ENCODE measurements at regions not wholly inside any gene's neighbourhood (a gene's known extent, or its start where the extent isn't known, plus 50 kb on each side); places are given as distances from the start of the nearest gene placed in this dataset.

- Histone ChIP-seq H3K79me2 (ENCODE audit: insufficient read depth, low read length) (no peaks in the 10 kb centered on the region), H3K27me3 (ENCODE audit: insufficient read depth, low read length) (no peaks in the 10 kb centered on the region), H3K4me1 (ENCODE audit: control insufficient read depth in 1 of 2, insufficient read depth in 2 of 2, low read length in 2 of 2) (no peaks in the 10 kb centered on the region), H3K36me3 (ENCODE audit: control insufficient read depth in 1 of 2, insufficient read depth in 2 of 2, low read length in 2 of 2) (no peaks in the 10 kb centered on the region), H3K9me3 (ENCODE audit: control insufficient read depth in 1 of 2, insufficient read depth in 1 of 2, low read depth in 1 of 2, low read length in 2 of 2) (no peaks in the 10 kb centered on the region), H3K4me2 (ENCODE audit: low read length) (no peak overlapping the region), H2AFZ (ENCODE audit: low read depth, low read length, poor library complexity, severe bottlenecking) (no peak overlapping the region), H4K20me1 (ENCODE audit: insufficient read depth) (no peaks in the 10 kb centered on the region), H3K9me2 (ENCODE audit: insufficient read depth) (no peaks in the 10 kb centered on the region), H3K27ac (ENCODE audit: low read depth, low read length) (no peak overlapping the region), H3K4me3 (replicated peaks in 1 of 2; ENCODE audit: low read depth in 1 of 2, low read length in 2 of 2) (no peak overlapping the region), H3K9ac (ENCODE audit: low read length) (no peak overlapping the region)
- intact Hi-C loops (cut with micrococcal nuclease) = no loop called here
- no peak for ATAC-seq
- ChIA-PET CTCF (no interaction called here), RAD21 (ENCODE audit: low non-redundant PET in 1 of 2, low total read pairs in 2 of 2, uncharacterized antibody in 2 of 2, unreplicated experiment in 2 of 2) (no interaction called here), POLR2A (no interaction called here)
- TF ChIP-seq SRF (IDR thresholded peaks at IDR 0.05; ENCODE audit: low read depth) = no peak
- TF ChIP-seq MAX (IDR thresholded peaks at IDR 0.05) = no peak
- no peak for TF ChIP-seq RAD21 (IDR thresholded peaks at IDR 0.05; ENCODE audit: low read depth)
- TF ChIP-seq CBX3 (IDR thresholded peaks at IDR 0.05; ENCODE audit: low read depth) = no peak
- no peak for TF ChIP-seq EZH2 (IDR thresholded peaks at IDR 0.05)
- no peak for TF ChIP-seq EGR1 (IDR thresholded peaks at IDR 0.05; ENCODE audit: low read depth)
- TF ChIP-seq SIN3A (IDR thresholded peaks at IDR 0.05; ENCODE audit: low read depth) = no peak
- TF ChIP-seq TCF7L2 (IDR thresholded peaks at IDR 0.05; ENCODE audit: borderline replicate concordance, extremely low read depth, insufficient read depth, insufficient read length) = no peak
- no peak for TF ChIP-seq ZFX (IDR thresholded peaks at IDR 0.05)
- TF ChIP-seq CTCF (IDR thresholded peaks at IDR 0.05 in 2 of 3, conservative IDR thresholded peaks at IDR 0.05 in 1 of 3; ENCODE audit: borderline replicate concordance in 1 of 3, insufficient read depth in 1 of 3, low read depth in 2 of 3, low read length in 2 of 3) = no peak
- no peak for TF ChIP-seq CEBPB (IDR thresholded peaks at IDR 0.05; ENCODE audit: low read depth)
- TF ChIP-seq EZH2phosphoT487 (IDR thresholded peaks at IDR 0.05; ENCODE audit: borderline replicate concordance) = no peak
- no peak for TF ChIP-seq ATF3 (IDR thresholded peaks at IDR 0.05)
- TF ChIP-seq SP1 (IDR thresholded peaks at IDR 0.05; ENCODE audit: low read depth) = no peak
- TF ChIP-seq POLR2AphosphoS5 (IDR thresholded peaks at IDR 0.05; ENCODE audit: low read depth, low read length) = no peak
- no TSS peak for BruUV-seq (replicated peaks)
- no peak for DNase-seq (ENCODE audit: low read depth, low spot score)
Observed at GRCh38 chr5:123690821-123691220, 178.8 kb downstream of the CSNK1G3 start.

Measured in HCT116 (cell line).